DOHH2 (cell line): ENCODE measurements at regions not wholly inside any gene's neighbourhood (a gene's known extent, or its start where the extent isn't known, plus 50 kb on each side); places are given as distances from the start of the nearest gene placed in this dataset.

ENCODE experiments used
- CTCF ChIP-seq: fragments of 200-600 bp; sonication (generic); IDR thresholded peaks from one replicate; pipeline ENCODE4 v1.5.1; 2014; ENCODE audit warnings: antibody characterized with exemption, mild to moderate bottlenecking, low read depth, low read length; ENCODE audit not compliant: poor library complexity, severe bottlenecking
- EZH2phosphoT487 ChIP-seq: fragments of 200-600 bp; sonication (generic); IDR thresholded peaks from 2 replicates; pipeline ENCODE4 v1.6.1; 2017; ENCODE audit warnings: borderline replicate concordance, mild to moderate bottlenecking, antibody characterized with exemption, low read length, moderate library complexity, mixed read lengths

DNA sequence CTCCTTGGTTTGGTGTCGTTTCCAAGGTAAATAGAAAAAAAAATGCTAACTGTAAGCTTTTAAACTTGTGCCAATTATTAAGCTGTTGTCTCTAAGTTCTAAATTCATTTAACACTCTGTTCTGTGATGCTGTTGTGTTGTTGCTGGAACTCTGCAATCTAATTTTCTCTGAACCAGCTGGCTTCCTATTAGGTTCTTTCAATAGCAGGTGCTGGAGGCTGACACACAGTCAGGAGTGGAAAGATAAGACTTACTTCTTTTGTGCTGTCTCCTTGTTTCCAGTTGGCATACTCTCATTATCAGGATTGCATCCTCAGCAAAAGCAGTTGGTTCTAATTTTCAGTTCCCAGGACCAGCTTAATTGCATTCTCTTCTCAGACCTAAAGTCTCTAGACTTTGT lies 1252.6 kb upstream of the NUDT12 start:
- TF ChIP-seq CTCF: no peak
- TF ChIP-seq EZH2phosphoT487: no peak
